Neural progenitor cell (in vitro differentiated cells): ENCODE measurements at regions not wholly inside any gene's neighbourhood (a gene's known extent, or its start where the extent isn't known, plus 50 kb on each side); places are given as distances from the start of the nearest gene placed in this dataset.

Experiments
- DNase-seq: peaks from one replicate; pipeline ENCODE4 v3.0.0-alpha.2; 2016; ENCODE audit warnings: low spot score
- H2AFZ ChIP-seq: fragments of 200-600 bp; sonication (generic); replicated peaks from 2 replicates; pipeline ENCODE4 v1.6.1; 2016; ENCODE audit warnings: antibody characterized with exemption
- H3F3A ChIP-seq: fragments of 200-600 bp; sonication (generic); 2 replicates; pipeline ENCODE4 v1.6.1; 2016; ENCODE audit warnings: antibody characterized with exemption, low read depth
- H3K27ac ChIP-seq: fragments of 200-600 bp; sonication (generic); 2 replicates; pipeline ENCODE4 v1.5.1; 2016; ENCODE audit warnings: mild to moderate bottlenecking
- H3K27me3 ChIP-seq: fragments of 200-600 bp; sonication (generic); 2 replicates; pipeline ENCODE4 v1.6.1; 2016; ENCODE audit warnings: mild to moderate bottlenecking, moderate library complexity
- H3K36me3 ChIP-seq: fragments of 200-600 bp; sonication (generic); 2 replicates; pipeline ENCODE4 v1.5.1; 2016
- H3K4me1 ChIP-seq: fragments of 200-600 bp; sonication (generic); 2 replicates; pipeline ENCODE4 v1.6.1; 2016; ENCODE audit warnings: mixed run types
- H3K4me2 ChIP-seq: fragments of 200-600 bp; sonication (generic); 2 replicates; pipeline ENCODE4 v1.6.1; 2016
- H3K4me3 ChIP-seq: fragments of 200-600 bp; sonication (generic); 2 replicates; pipeline ENCODE4 v1.5.1; 2016
- H3K79me2 ChIP-seq: fragments of 200-600 bp; sonication (generic); 2 replicates; pipeline ENCODE4 v1.6.1; 2016; ENCODE audit warnings: low read depth
- H3K9ac ChIP-seq: fragments of 200-600 bp; sonication (generic); 2 replicates; pipeline ENCODE4 v1.6.1; 2016
- H3K9me3 ChIP-seq: fragments of 200-600 bp; sonication (generic); 2 replicates; pipeline ENCODE4 v1.5.1; 2016; ENCODE audit warnings: low read depth
- H4K20me1 ChIP-seq: fragments of 200-600 bp; sonication (generic); 2 replicates; pipeline ENCODE4 v1.6.1; 2016; ENCODE audit warnings: low read depth
- H3K27ac Mint-ChIP-seq: 3 replicates; pipeline ENCODE4 v1.8.0; 2021; ENCODE audit warnings: mixed read lengths
- H3K27me3 Mint-ChIP-seq: 2 replicates; pipeline ENCODE4 v1.8.0; 2022; ENCODE audit warnings: low read depth, mild to moderate bottlenecking, inconsistent platforms, moderate library complexity, mixed read lengths; ENCODE audit not compliant: insufficient read depth
- H3K36me3 Mint-ChIP-seq: 3 replicates; pipeline ENCODE4 v1.8.0; 2021; ENCODE audit warnings: mixed read lengths
- H3K4me1 Mint-ChIP-seq: 3 replicates; pipeline ENCODE4 v1.8.0; 2021; ENCODE audit warnings: mixed read lengths
- H3K4me3 Mint-ChIP-seq: 3 replicates; pipeline ENCODE4 v1.8.0; 2021; ENCODE audit warnings: mild to moderate bottlenecking, moderate library complexity, mixed read lengths
- H3K9me3 Mint-ChIP-seq: 3 replicates; pipeline ENCODE4 v1.8.0; 2020; ENCODE audit warnings: mixed read lengths
- EZH2 ChIP-seq: fragments of 200-600 bp; sonication (generic); IDR thresholded peaks from 2 replicates; pipeline ENCODE4 v1.6.1; 2017; ENCODE audit warnings: antibody characterized with exemption, mild to moderate bottlenecking, moderate library complexity
- EZH2phosphoT487 ChIP-seq: fragments of 200-600 bp; sonication (generic); IDR thresholded peaks from 2 replicates; pipeline ENCODE4 v1.6.1; 2017; ENCODE audit warnings: antibody characterized with exemption
- TF ChIP-seq, protein P1 (sequence below): fragments of 200-600 bp; sonication (generic); IDR thresholded peaks from 2 replicates; pipeline ENCODE4 v1.5.1; 2017; ENCODE audit warnings: antibody characterized with exemption, mild to moderate bottlenecking

DNA sequence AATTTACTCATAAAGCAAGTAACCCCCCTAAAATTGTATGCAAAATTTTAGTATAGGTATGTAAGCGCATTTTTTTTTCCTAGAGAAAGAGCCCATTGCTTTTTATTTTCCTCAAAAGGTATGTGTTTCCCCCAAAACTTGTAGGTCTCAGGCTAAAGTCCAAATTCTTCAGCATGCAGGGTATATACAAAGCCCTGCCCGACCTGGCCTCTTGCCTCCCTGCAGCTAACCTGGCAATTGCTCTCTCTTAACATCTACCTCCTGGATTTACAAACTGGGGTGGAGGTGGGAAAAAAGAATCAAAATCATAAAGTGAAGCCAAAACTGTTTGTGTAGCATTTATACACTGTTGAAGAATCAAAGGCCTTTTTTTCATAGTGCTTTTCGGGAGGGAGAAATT, 107.8 kb downstream of the KCNRG start:
- H3F3A ChIP-seq, result peaks cover 34% of the 10 kb centered on the region
- H4K20me1 ChIP-seq, result peaks cover 59% of the 10 kb centered on the region
- Mint-ChIP-seq H3K27ac (no peak overlapping the region), H3K27me3 (peaks cover 24% of the 10 kb centered on the region), H3K4me3 (peak overlapping the region; percentile 90), H3K36me3 (peaks cover 5% of the 10 kb centered on the region), H3K4me1 (peaks cover 26% of the 10 kb centered on the region), H3K9me3 (peaks cover 3% of the 10 kb centered on the region)
- no peak overlapping the region for H2AFZ ChIP-seq
- no peaks in the 10 kb centered on the region for H3K79me2 ChIP-seq
- no peaks in the 10 kb centered on the region for H3K36me3 ChIP-seq
- no peak overlapping the region for H3K9ac ChIP-seq
- H3K4me3 ChIP-seq, result peak overlapping the region; percentile 78
- no peak for DNase-seq
- H3K27me3 ChIP-seq, result peaks cover 86% of the 10 kb centered on the region
- H3K4me2 ChIP-seq, result peak overlapping the region; percentile 97
- H3K4me1 ChIP-seq, result peaks cover 16% of the 10 kb centered on the region
- H3K9me3 ChIP-seq, result no peaks in the 10 kb centered on the region
- peak; percentile 9 for TF ChIP-seq EZH2
- no peak for TF ChIP-seq EZH2phosphoT487
- no peak overlapping the region for H3K27ac ChIP-seq

DNA sequence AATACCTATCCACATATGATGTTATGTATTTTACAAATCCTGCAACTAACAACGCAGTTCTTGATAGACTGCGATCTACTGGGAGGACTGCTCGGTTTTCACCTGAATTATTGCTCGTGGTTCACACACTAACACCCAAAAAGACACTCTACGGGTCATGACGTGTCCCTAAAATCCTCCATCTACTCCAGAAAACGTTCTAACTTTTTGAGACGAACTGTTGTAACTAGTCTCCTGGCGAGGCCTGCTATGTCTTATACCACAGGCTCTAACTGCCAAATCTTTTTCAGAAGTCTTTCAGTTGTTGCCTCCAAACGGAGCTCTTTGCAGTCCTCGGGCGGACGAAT, 108.2 kb downstream of the KCNRG start:
- Mint-ChIP-seq H3K9me3 (peaks cover 3% of the 10 kb centered on the region), H3K36me3 (peaks cover 5% of the 10 kb centered on the region), H3K4me3 (peak overlapping the region; percentile 90), H3K27ac (no peak overlapping the region), H3K4me1 (peaks cover 31% of the 10 kb centered on the region), H3K27me3 (peaks cover 29% of the 10 kb centered on the region)
- H3K9ac ChIP-seq, result no peak overlapping the region
- peak overlapping the region; percentile 94 for H2AFZ ChIP-seq
- TF ChIP-seq, protein P1, sequence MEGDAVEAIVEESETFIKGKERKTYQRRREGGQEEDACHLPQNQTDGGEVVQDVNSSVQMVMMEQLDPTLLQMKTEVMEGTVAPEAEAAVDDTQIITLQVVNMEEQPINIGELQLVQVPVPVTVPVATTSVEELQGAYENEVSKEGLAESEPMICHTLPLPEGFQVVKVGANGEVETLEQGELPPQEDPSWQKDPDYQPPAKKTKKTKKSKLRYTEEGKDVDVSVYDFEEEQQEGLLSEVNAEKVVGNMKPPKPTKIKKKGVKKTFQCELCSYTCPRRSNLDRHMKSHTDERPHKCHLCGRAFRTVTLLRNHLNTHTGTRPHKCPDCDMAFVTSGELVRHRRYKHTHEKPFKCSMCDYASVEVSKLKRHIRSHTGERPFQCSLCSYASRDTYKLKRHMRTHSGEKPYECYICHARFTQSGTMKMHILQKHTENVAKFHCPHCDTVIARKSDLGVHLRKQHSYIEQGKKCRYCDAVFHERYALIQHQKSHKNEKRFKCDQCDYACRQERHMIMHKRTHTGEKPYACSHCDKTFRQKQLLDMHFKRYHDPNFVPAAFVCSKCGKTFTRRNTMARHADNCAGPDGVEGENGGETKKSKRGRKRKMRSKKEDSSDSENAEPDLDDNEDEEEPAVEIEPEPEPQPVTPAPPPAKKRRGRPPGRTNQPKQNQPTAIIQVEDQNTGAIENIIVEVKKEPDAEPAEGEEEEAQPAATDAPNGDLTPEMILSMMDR, result no peak
- TF ChIP-seq EZH2phosphoT487 (no peak), EZH2 (peak; percentile 68)
- H3F3A ChIP-seq, result peaks cover 34% of the 10 kb centered on the region
- peaks cover 64% of the 10 kb centered on the region for H4K20me1 ChIP-seq
- no peak for DNase-seq
- H3K27ac ChIP-seq, result no peak overlapping the region
- peak overlapping the region; percentile 78 for H3K4me3 ChIP-seq
- H3K79me2 ChIP-seq, result no peaks in the 10 kb centered on the region
- H3K9me3 ChIP-seq, result no peaks in the 10 kb centered on the region
- H3K36me3 ChIP-seq, result no peaks in the 10 kb centered on the region
- peaks cover 91% of the 10 kb centered on the region for H3K27me3 ChIP-seq
- H3K4me2 ChIP-seq, result peak overlapping the region; percentile 97
- peaks cover 16% of the 10 kb centered on the region for H3K4me1 ChIP-seq

DNA sequence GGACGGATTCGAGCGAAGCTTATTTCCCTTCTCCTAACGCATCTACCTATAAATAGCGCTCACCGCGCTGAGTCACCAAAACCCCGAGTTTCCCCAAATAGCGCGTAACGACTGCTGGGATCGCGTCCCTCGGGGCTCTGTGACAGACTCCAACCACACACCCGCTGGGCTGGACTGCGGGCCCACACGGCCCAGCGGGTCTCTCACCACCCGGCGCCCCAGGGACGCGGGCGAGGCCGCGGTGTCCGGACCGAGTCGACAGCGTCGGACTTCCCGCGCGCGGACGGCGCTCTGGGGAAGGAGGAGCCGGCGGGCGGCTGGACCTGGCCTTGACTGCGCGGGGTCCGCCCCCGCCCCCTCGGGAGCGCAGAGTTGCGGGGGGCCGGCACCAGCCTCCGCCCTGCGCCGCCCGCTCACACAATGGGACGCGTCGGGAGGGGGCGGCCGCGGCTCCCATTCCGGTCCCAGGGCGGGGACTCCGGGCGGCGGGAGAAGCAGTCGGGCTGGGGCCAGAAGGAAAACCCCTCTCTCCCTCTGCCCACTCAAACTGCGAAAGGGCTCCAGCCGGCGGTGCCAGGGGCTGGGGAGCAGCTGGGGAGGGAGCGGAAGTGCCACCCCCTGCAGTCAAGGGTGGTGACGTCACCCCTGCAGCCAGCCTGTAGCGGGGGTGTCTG, 108.8 kb downstream of the KCNRG start:
- Mint-ChIP-seq H3K36me3 (peaks cover 5% of the 10 kb centered on the region), H3K4me3 (peak overlapping the region; percentile 90), H3K9me3 (peaks cover 3% of the 10 kb centered on the region), H3K27ac (no peak overlapping the region), H3K27me3 (peaks cover 34% of the 10 kb centered on the region), H3K4me1 (peaks cover 36% of the 10 kb centered on the region)
- Histone ChIP-seq H3K9me3 (no peaks in the 10 kb centered on the region), H2AFZ (peak overlapping the region; percentile 94), H3K4me3 (peak overlapping the region; percentile 78), H3K4me2 (peak overlapping the region; percentile 97), H3K79me2 (no peaks in the 10 kb centered on the region), H3K4me1 (peaks cover 18% of the 10 kb centered on the region), H3K9ac (no peak overlapping the region), H4K20me1 (peaks cover 69% of the 10 kb centered on the region), H3K27ac (no peak overlapping the region), H3K27me3 (peaks cover 96% of the 10 kb centered on the region), H3K36me3 (no peaks in the 10 kb centered on the region), H3F3A (peaks cover 36% of the 10 kb centered on the region)
- peak; percentile 55 for TF ChIP-seq EZH2
- TF ChIP-seq, protein P1, result no peak
- DNase-seq, result peak; percentile 81
